ENCODE measurements at regions not wholly inside any gene's neighbourhood (a gene's known extent, or its start where the extent isn't known, plus 50 kb on each side); places are given as distances from the start of the nearest gene placed in this dataset.
"Not testable (repeated sequence)": the region's sequence is repeated elsewhere in the genome, so short reads cannot be mapped to it uniquely, and the experiment has no call there.

DNA sequence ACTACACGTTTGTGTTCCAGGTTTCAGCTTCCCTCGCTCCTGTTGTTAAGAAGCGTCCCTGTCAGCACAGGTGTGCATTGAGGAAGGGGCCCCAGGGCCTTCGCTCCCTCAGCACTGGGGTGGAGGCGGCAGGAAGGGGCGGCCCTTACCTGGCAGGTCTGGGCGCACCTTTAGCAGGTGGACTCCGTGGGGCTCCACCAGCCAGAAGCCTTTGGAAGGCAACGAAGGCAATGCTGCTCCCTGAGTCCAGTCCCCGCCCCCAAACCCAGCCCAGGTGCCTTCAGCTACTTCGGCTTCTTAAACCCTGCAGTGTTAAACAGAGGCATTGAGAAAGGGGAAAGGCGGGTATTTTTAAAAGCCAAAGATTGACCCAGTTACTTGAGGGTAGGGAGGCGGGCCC, 4398.8 kb upstream of the TPTE start:
- in situ Hi-C loops (cut with HindIII; ENCODE audit: extremely low pct_ligation_motif_present, low pct_unique_long_range_greater_than_20kb); H3K27me3 ChIP-seq (ENCODE audit: control insufficient read depth in 1 of 2, insufficient read depth in 2 of 2, low read length in 2 of 2); H3K4me1 ChIP-seq (ENCODE audit: insufficient read depth, low read length); DNase-seq (ENCODE audit: low spot score); H2AFZ ChIP-seq (ENCODE audit: low read length); H3K27ac ChIP-seq (ENCODE audit: extremely low read length, insufficient read depth, low read length); ATAC-seq; CTCF ChIA-PET (ENCODE audit: low intra/inter-chr PET ratio, low total read pairs); H3K4me2 ChIP-seq (ENCODE audit: low read depth, low read length); FAIRE-seq; H3K9ac ChIP-seq (ENCODE audit: insufficient read depth, low read depth, low read length); H3K79me2 ChIP-seq (ENCODE audit: insufficient read depth, low read length); H3K4me3 ChIP-seq (replicated peaks in 1 of 3; ENCODE audit: insufficient read depth in 1 of 3, low read depth in 2 of 3, low read length in 3 of 3); H3K9me3 ChIP-seq (ENCODE audit: low read length); POLR2A ChIA-PET; intact Hi-C loops (cut with micrococcal nuclease; ENCODE audit: unreplicated experiment); H3K36me3 ChIP-seq (replicated peaks in 1 of 2; ENCODE audit: control insufficient read depth in 1 of 2, insufficient read depth in 2 of 2, low read length in 2 of 2); H4K20me1 ChIP-seq (ENCODE audit: insufficient read depth, low read length): not testable (repeated sequence)
- TF ChIP-seq AGO1 (IDR thresholded peaks at IDR 0.05; ENCODE audit: low read depth, low read length, poor library complexity, severe bottlenecking), result peak; percentile 31
- WGBS (ENCODE audit: low lambda C conversion rate), result 87% methylated on average over 4 of the region's 13 CpGs
- TSS peak; percentile 82 for BruUV-seq (replicated peaks)

DNA sequence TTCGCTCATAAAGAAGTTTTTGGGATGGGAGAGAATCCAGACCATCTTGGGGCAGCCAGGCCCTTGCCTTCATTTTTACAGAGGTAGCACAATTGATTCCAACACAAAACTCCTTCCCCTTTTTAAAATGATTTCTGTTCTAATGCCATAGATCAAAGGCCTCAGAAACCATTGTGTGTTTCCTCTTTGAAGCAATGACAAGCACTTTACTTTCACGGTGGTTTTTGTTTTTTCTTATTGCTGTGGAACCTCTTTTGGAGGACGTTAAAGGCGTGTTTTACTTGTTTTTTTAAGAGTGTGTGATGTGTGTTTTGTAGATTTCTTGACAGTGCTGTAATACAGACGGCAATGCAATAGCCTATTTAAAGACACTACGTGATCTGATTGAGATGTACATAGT, 4398.2 kb upstream of the TPTE start:
- in situ Hi-C loops (cut with HindIII; ENCODE audit: extremely low pct_ligation_motif_present, low pct_unique_long_range_greater_than_20kb); DNase-seq (ENCODE audit: low spot score); H3K4me3 ChIP-seq (replicated peaks in 1 of 3; ENCODE audit: insufficient read depth in 1 of 3, low read depth in 2 of 3, low read length in 3 of 3); CTCF ChIA-PET (ENCODE audit: low intra/inter-chr PET ratio, low total read pairs); H3K27me3 ChIP-seq (ENCODE audit: control insufficient read depth in 1 of 2, insufficient read depth in 2 of 2, low read length in 2 of 2); H3K4me1 ChIP-seq (ENCODE audit: insufficient read depth, low read length); FAIRE-seq; H3K27ac ChIP-seq (ENCODE audit: extremely low read length, insufficient read depth, low read length); intact Hi-C loops (cut with micrococcal nuclease; ENCODE audit: unreplicated experiment); H3K9me3 ChIP-seq (ENCODE audit: low read length); H3K9ac ChIP-seq (ENCODE audit: insufficient read depth, low read depth, low read length); ATAC-seq; POLR2A ChIA-PET; H3K4me2 ChIP-seq (ENCODE audit: low read depth, low read length); BruUV-seq (replicated peaks); H4K20me1 ChIP-seq (ENCODE audit: insufficient read depth, low read length); H3K79me2 ChIP-seq (ENCODE audit: insufficient read depth, low read length); H2AFZ ChIP-seq (ENCODE audit: low read length); H3K36me3 ChIP-seq (replicated peaks in 1 of 2; ENCODE audit: control insufficient read depth in 1 of 2, insufficient read depth in 2 of 2, low read length in 2 of 2): not testable (repeated sequence)
- no CpG with 5 or more reads among the region's 6 CpGs for WGBS (ENCODE audit: low lambda C conversion rate)

DNA sequence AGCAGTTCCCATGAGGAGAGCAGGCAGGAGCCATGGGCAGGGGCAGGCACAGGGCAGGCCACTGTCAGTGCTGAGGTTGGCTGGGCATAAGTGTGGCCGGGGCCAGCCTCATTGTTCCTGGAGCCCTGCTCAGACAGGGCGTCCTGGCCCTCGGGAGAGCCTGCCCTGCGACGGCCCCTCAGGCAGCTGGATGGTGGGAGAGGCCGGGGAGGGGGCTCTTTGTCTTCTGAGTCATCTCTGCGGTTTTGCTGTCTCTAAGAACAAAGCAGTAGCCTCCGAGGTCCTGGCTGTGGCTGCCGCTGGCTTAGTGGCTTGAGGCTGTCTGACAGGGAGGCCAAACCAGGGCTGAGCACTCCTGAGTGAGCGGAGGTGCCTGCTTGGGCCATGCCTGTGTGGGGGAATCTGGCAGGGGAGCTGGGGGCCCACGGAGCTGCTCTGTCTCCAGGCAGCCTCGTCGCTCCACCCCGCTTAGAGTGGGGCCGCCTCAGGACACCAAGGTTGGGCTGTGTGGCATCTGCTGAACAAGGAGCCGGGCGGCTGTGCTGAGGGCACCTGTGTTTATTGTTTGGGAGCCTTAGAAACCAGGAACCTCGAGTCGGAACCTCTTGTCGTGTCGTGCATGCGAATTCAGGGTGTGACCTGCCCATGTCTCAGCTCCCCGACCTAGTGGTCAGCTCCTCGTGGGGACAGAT, 4395.7 kb upstream of the TPTE start:
- H3K9ac ChIP-seq (ENCODE audit: insufficient read depth, low read depth, low read length); H3K4me2 ChIP-seq (ENCODE audit: low read depth, low read length); DNase-seq (ENCODE audit: low spot score); POLR2A ChIA-PET; H3K9me3 ChIP-seq (ENCODE audit: low read length); CTCF ChIA-PET (ENCODE audit: low intra/inter-chr PET ratio, low total read pairs); intact Hi-C loops (cut with micrococcal nuclease; ENCODE audit: unreplicated experiment); H3K27ac ChIP-seq (ENCODE audit: extremely low read length, insufficient read depth, low read length); H4K20me1 ChIP-seq (ENCODE audit: insufficient read depth, low read length); H3K4me1 ChIP-seq (ENCODE audit: insufficient read depth, low read length); H3K36me3 ChIP-seq (replicated peaks in 1 of 2; ENCODE audit: control insufficient read depth in 1 of 2, insufficient read depth in 2 of 2, low read length in 2 of 2); FAIRE-seq; H3K27me3 ChIP-seq (ENCODE audit: control insufficient read depth in 1 of 2, insufficient read depth in 2 of 2, low read length in 2 of 2); BruUV-seq (replicated peaks); H3K79me2 ChIP-seq (ENCODE audit: insufficient read depth, low read length); H3K4me3 ChIP-seq (replicated peaks in 1 of 3; ENCODE audit: insufficient read depth in 1 of 3, low read depth in 2 of 3, low read length in 3 of 3); in situ Hi-C loops (cut with HindIII; ENCODE audit: extremely low pct_ligation_motif_present, low pct_unique_long_range_greater_than_20kb); H2AFZ ChIP-seq (ENCODE audit: low read length): not testable (repeated sequence)
- TF ChIP-seq FOSL2 (CRISPR knock-in tag; IDR thresholded peaks at IDR 0.05), result 0 out of 2 replicates have a peak, but pooled peaks have one; percentile 26
- WGBS (ENCODE audit: low lambda C conversion rate), result no CpG with 5 or more reads among the region's 24 CpGs
- peak; percentile 77 for ATAC-seq

DNA sequence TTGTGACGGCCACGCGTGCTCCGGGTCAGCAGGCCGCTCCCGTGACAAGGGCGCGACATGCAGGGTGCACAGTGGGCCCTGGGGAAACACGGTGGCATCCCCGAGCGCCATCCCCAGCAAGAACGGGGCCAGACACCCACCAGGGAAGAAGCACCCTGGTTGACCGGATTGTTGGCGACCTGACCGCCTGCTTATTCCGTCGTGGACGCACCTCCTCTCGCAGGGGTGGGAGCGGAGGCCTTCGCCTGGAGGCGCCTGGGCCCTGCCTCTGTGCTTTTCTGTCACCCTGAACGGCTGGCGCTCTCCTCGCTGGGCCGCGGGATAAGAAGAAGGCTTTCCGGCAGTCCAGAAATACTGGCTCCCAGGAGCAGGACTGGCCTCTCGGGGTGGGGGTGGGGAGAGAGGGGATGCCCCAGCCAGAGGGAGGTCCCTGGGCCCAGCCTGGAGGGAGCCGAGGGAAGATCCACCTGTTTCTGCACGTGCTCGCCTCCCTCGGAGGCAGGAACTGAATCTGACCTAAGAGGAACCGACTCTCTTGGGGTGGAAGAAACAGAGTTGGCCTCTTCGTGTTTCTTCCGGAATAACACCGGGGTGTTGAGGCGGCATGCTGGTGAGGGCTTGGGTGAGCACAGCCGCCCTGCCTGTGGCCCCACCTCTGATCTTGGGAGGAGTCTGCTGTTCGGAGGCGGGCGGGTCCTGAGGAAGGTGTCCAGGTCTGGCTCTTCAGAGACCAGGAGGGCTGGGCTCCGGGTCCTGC, 4394.2 kb upstream of the TPTE start:
- H2AFZ ChIP-seq (ENCODE audit: low read length); in situ Hi-C loops (cut with HindIII; ENCODE audit: extremely low pct_ligation_motif_present, low pct_unique_long_range_greater_than_20kb); H3K36me3 ChIP-seq (replicated peaks in 1 of 2; ENCODE audit: control insufficient read depth in 1 of 2, insufficient read depth in 2 of 2, low read length in 2 of 2); DNase-seq (ENCODE audit: low spot score); H3K4me2 ChIP-seq (ENCODE audit: low read depth, low read length); H4K20me1 ChIP-seq (ENCODE audit: insufficient read depth, low read length); H3K9me3 ChIP-seq (ENCODE audit: low read length); H3K4me1 ChIP-seq (ENCODE audit: insufficient read depth, low read length); BruUV-seq (replicated peaks); H3K27ac ChIP-seq (ENCODE audit: extremely low read length, insufficient read depth, low read length); FAIRE-seq; H3K9ac ChIP-seq (ENCODE audit: insufficient read depth, low read depth, low read length); H3K27me3 ChIP-seq (ENCODE audit: control insufficient read depth in 1 of 2, insufficient read depth in 2 of 2, low read length in 2 of 2); H3K4me3 ChIP-seq (replicated peaks in 1 of 3; ENCODE audit: insufficient read depth in 1 of 3, low read depth in 2 of 3, low read length in 3 of 3); CTCF ChIA-PET (ENCODE audit: low intra/inter-chr PET ratio, low total read pairs); ATAC-seq; H3K79me2 ChIP-seq (ENCODE audit: insufficient read depth, low read length); intact Hi-C loops (cut with micrococcal nuclease; ENCODE audit: unreplicated experiment); POLR2A ChIA-PET: not testable (repeated sequence)
- WGBS (ENCODE audit: low lambda C conversion rate), result 65% methylated on average over 6 of the region's 43 CpGs
